ENCODE measurements at regions not wholly inside any gene's neighbourhood (a gene's known extent, or its start where the extent isn't known, plus 50 kb on each side); places are given as distances from the start of the nearest gene placed in this dataset.
"Not testable (repeated sequence)": the region's sequence is repeated elsewhere in the genome, so short reads cannot be mapped to it uniquely, and the experiment has no call there.

- H3K36me3 ChIP-seq (ENCODE audit: low read depth) = no peaks in the 10 kb centered on the region
- H3K9me3 ChIP-seq = no peaks in the 10 kb centered on the region
- H3K4me1 ChIP-seq (ENCODE audit: low read depth) = no peaks in the 10 kb centered on the region
- no peak overlapping the region for H3K4me3 ChIP-seq
- no peak for TF ChIP-seq CTCF (IDR thresholded peaks at IDR 0.05)
- ATAC-seq (no peak), DNase-seq (no peak)
- intact Hi-C loops (cut with DNase I, micrococcal nuclease) = no loop called here
Measured at GRCh38 chr14:106010783-106011182, 484.4 kb downstream of the TMEM121 start.

- H3K4me1 ChIP-seq (ENCODE audit: low read depth); intact Hi-C loops (cut with DNase I, micrococcal nuclease); H3K36me3 ChIP-seq (ENCODE audit: low read depth); H3K4me3 ChIP-seq; H3K9me3 ChIP-seq: not testable (repeated sequence)
- ATAC-seq (peak; percentile 53), DNase-seq (peak in 2 of 3 donors; percentile 74 to 83)
- TF ChIP-seq CTCF (IDR thresholded peaks at IDR 0.05) = peak; percentile 72
Measured at GRCh38 chr14:106011631-106012360, 485.4 kb downstream of the TMEM121 start.

- H3K9me3 ChIP-seq; ATAC-seq; intact Hi-C loops (cut with DNase I, micrococcal nuclease); DNase-seq; H3K4me1 ChIP-seq (ENCODE audit: low read depth); H3K36me3 ChIP-seq (ENCODE audit: low read depth); H3K4me3 ChIP-seq: not testable (repeated sequence)
Measured at GRCh38 chr14:106012361-106012725, 486.0 kb downstream of the TMEM121 start.

- ATAC-seq (no peak), DNase-seq (no peak)
- no peak for TF ChIP-seq CTCF (IDR thresholded peaks at IDR 0.05)
- Histone ChIP-seq H3K9me3 (no peaks in the 10 kb centered on the region), H3K4me1 (ENCODE audit: low read depth) (no peaks in the 10 kb centered on the region), H3K4me3 (no peak overlapping the region), H3K36me3 (ENCODE audit: low read depth) (no peaks in the 10 kb centered on the region)
- intact Hi-C loops (cut with DNase I, micrococcal nuclease) = no loop called here
Measured at GRCh38 chr14:106013879-106014376, 487.5 kb downstream of the TMEM121 start.

- H3K4me3 ChIP-seq; ATAC-seq; H3K4me1 ChIP-seq (ENCODE audit: low read depth); H3K9me3 ChIP-seq; intact Hi-C loops (cut with DNase I, micrococcal nuclease); DNase-seq; H3K36me3 ChIP-seq (ENCODE audit: low read depth): not testable (repeated sequence)
Measured at GRCh38 chr14:106017952-106018351, 491.6 kb downstream of the TMEM121 start.

- Histone ChIP-seq H3K36me3 (ENCODE audit: low read depth) (no peaks in the 10 kb centered on the region), H3K4me1 (ENCODE audit: low read depth) (no peaks in the 10 kb centered on the region), H3K9me3 (no peaks in the 10 kb centered on the region), H3K4me3 (no peak overlapping the region)
- no peak for DNase-seq
- TF ChIP-seq CTCF (IDR thresholded peaks at IDR 0.05) = no peak
- ATAC-seq = no peak
- intact Hi-C loops (cut with DNase I, micrococcal nuclease) = no loop called here
Measured at GRCh38 chr14:106021832-106022231, 495.4 kb downstream of the TMEM121 start.

GRCh38 chr14:106022648-106023047, 496.3 kb downstream of the TMEM121 start:
- H3K36me3 ChIP-seq (ENCODE audit: low read depth); DNase-seq; H3K4me3 ChIP-seq; H3K4me1 ChIP-seq (ENCODE audit: low read depth); ATAC-seq; H3K9me3 ChIP-seq; intact Hi-C loops (cut with DNase I, micrococcal nuclease): not testable (repeated sequence)

Data from mucosa of descending colon (tissue), 3 donors.